IMR-90 (cell line): ENCODE measurements at regions not wholly inside any gene's neighbourhood (a gene's known extent, or its start where the extent isn't known, plus 50 kb on each side); places are given as distances from the start of the nearest gene placed in this dataset.

ENCODE experiments used
- ATAC-seq: fragments of 200-7000 bp; cut with Tn5 transposase; 2 replicates; pipeline ENCODE4 v1.9.1; 2020; ENCODE audit warnings: low read depth, mild to moderate bottlenecking, moderate library complexity
- BruUV-seq: library from RNA; stranded (reverse); fragments of 400-500 nt; replicated peaks from 2 replicates; lab custom pipeline; 2021; lab: Mats Ljungman, UMichigan
- CTCF ChIA-PET: fragments of 300-600 bp; formaldehyde crosslinking; extraction: SDS; loops from one replicate; lab custom pipeline; 2021; ENCODE audit warnings: antibody characterized with exemption; lab: Yijun Ruan, JAX
- POLR2A ChIA-PET: fragments of 300-600 bp; sonication (Branson Sonifier 250); formaldehyde crosslinking; loops from one replicate; lab custom pipeline; 2022; ENCODE audit warnings: antibody characterized with exemption; ENCODE audit not compliant: unreplicated experiment; lab: Charles Lee
- DNase-seq: peaks from one replicate; pipeline ENCODE4 v3.0.0; 2013
- H2AFZ ChIP-seq: replicated peaks from 2 replicates; pipeline ENCODE3; 2013; ENCODE audit warnings: low read length, mild to moderate bottlenecking; ENCODE audit not compliant: poor library complexity
- H2AK5ac ChIP-seq: 2 replicates; pipeline ENCODE4 v1.6.1; 2013; ENCODE audit warnings: low read depth, low read length, inconsistent platforms
- H2AK9ac ChIP-seq: replicated peaks from 2 replicates; pipeline ENCODE3; 2013; ENCODE audit warnings: mild to moderate bottlenecking, low read depth, low read length, moderate library complexity; ENCODE audit not compliant: poor library complexity
- H2BK120ac ChIP-seq: 2 replicates; pipeline ENCODE4 v1.6.1; 2013; ENCODE audit warnings: low read depth, low read length, inconsistent platforms
- H2BK15ac ChIP-seq: 3 replicates; pipeline ENCODE4 v1.6.1; 2013; ENCODE audit warnings: low read depth, low read length, inconsistent platforms
- H2BK20ac ChIP-seq: 2 replicates; pipeline ENCODE4 v1.6.1; 2013; ENCODE audit warnings: low read depth, mild to moderate bottlenecking, inconsistent platforms, low read length, moderate library complexity
- H2BK5ac ChIP-seq: 2 replicates; pipeline ENCODE4 v1.6.1; 2013; ENCODE audit warnings: mild to moderate bottlenecking, low read depth, low read length, inconsistent platforms; ENCODE audit not compliant: poor library complexity, severe bottlenecking
- H3K14ac ChIP-seq: replicated peaks from 2 replicates; pipeline ENCODE4 v1.6.1; 2013; ENCODE audit warnings: low read depth, low read length, inconsistent platforms
- H3K18ac ChIP-seq: 2 replicates; pipeline ENCODE4 v1.6.1; 2013; ENCODE audit warnings: low read depth, low read length, control low read depth
- H3K23ac ChIP-seq: 2 replicates; pipeline ENCODE4 v1.6.1; 2013; ENCODE audit warnings: low read depth, low read length, inconsistent platforms
- H3K27ac ChIP-seq: 2 replicates; pipeline ENCODE4 v1.5.1; 2013; ENCODE audit warnings: mild to moderate bottlenecking, control low read depth, low read length; ENCODE audit not compliant: insufficient read depth
- H3K27me3 ChIP-seq: 2 replicates; pipeline ENCODE4 v1.6.1; 2013; ENCODE audit warnings: low read length; ENCODE audit not compliant: control insufficient read depth, insufficient read depth
- H3K36me3 ChIP-seq: 2 replicates; pipeline ENCODE4 v1.6.1; 2013; ENCODE audit warnings: low read length, mixed read lengths; ENCODE audit not compliant: control insufficient read depth, insufficient read depth
- H3K4ac ChIP-seq: 2 replicates; pipeline ENCODE4 v1.6.1; 2013; ENCODE audit warnings: low read depth, low read length, inconsistent platforms
- H3K4me1 ChIP-seq: 2 replicates; pipeline ENCODE4 v1.6.1; 2013; ENCODE audit warnings: low read length, mixed read lengths; ENCODE audit not compliant: control insufficient read depth, insufficient read depth
- H3K4me2 ChIP-seq: 2 replicates; pipeline ENCODE4 v1.6.1; 2013; ENCODE audit warnings: low read depth, mild to moderate bottlenecking, control low read depth, low read length, moderate library complexity
- H3K4me3 ChIP-seq: 2 replicates; pipeline ENCODE4 v1.5.1; 2013; ENCODE audit warnings: low read depth, mild to moderate bottlenecking, control low read depth, low read length, moderate library complexity; ENCODE audit not compliant: insufficient read depth
- H3K56ac ChIP-seq: 2 replicates; pipeline ENCODE4 v1.6.1; 2013; ENCODE audit warnings: low read length, inconsistent platforms; ENCODE audit not compliant: insufficient read depth; ENCODE audit errors: extremely low read depth
- H3K79me1 ChIP-seq, 2 experiments: 2 replicates each; pipeline ENCODE4 v1.6.1; 2013; ENCODE audit warnings: low read length in 2 of 2, inconsistent platforms in 1 of 2, low read depth in 1 of 2
- H3K9ac ChIP-seq: 2 replicates; pipeline ENCODE4 v1.6.1; 2013; ENCODE audit warnings: low read depth, low read length, control low read depth
- H3K9me1 ChIP-seq: 2 replicates; pipeline ENCODE4 v1.6.1; 2013; ENCODE audit warnings: low read length, inconsistent platforms; ENCODE audit not compliant: insufficient read depth
- H3K9me3 ChIP-seq: 2 replicates; pipeline ENCODE4 v1.6.1; 2013; ENCODE audit warnings: low read length; ENCODE audit not compliant: control insufficient read depth, insufficient read depth
- H4K20me1 ChIP-seq: 2 replicates; pipeline ENCODE4 v1.6.1; 2013; ENCODE audit warnings: low read length, inconsistent platforms; ENCODE audit not compliant: insufficient read depth
- H4K5ac ChIP-seq: 2 replicates; pipeline ENCODE4 v1.6.1; 2013; ENCODE audit warnings: mild to moderate bottlenecking, low read depth, low read length, control low read depth
- H4K8ac ChIP-seq, 2 experiments: 2 replicates each; pipeline ENCODE4 v1.6.1; 2013; ENCODE audit warnings: low read depth in 2 of 2, low read length in 2 of 2, control low read depth in 1 of 2, inconsistent platforms in 1 of 2
- H4K91ac ChIP-seq: 2 replicates; pipeline ENCODE4 v1.6.1; 2013; ENCODE audit warnings: low read depth, low read length, inconsistent platforms; ENCODE audit not compliant: insufficient read depth
- BHLHE40 ChIP-seq: fragments of 150-350 bp; IDR thresholded peaks from 2 replicates; pipeline ENCODE4 v1.6.1; 2016; ENCODE audit warnings: mild to moderate bottlenecking, low read depth, low read length
- CEBPB ChIP-seq: IDR thresholded peaks from 2 replicates; pipeline ENCODE4 v1.6.1; 2012; ENCODE audit warnings: low read depth, low read length, improper control_type of control experiment
- CHD1 ChIP-seq: IDR thresholded peaks from 2 replicates; pipeline ENCODE4 v1.6.1; 2012; ENCODE audit warnings: low read depth, low read length, improper control_type of control experiment
- ELK1 ChIP-seq: fragments of 150-350 bp; IDR thresholded peaks from 2 replicates; pipeline ENCODE4 v1.6.1; 2016; ENCODE audit warnings: low read depth, mild to moderate bottlenecking, low read length, moderate library complexity, borderline replicate concordance
- FOS ChIP-seq: fragments of 150-350 bp; IDR thresholded peaks from 2 replicates; pipeline ENCODE4 v1.6.1; 2016; ENCODE audit warnings: low read depth, low read length
- MAFK ChIP-seq: IDR thresholded peaks from 2 replicates; pipeline ENCODE4 v1.6.1; 2012; ENCODE audit warnings: low read depth, low read length, improper control_type of control experiment
- MXI1 ChIP-seq: IDR thresholded peaks from 2 replicates; pipeline ENCODE4 v1.6.1; 2012; ENCODE audit warnings: low read depth, mild to moderate bottlenecking, low read length, moderate library complexity, borderline replicate concordance
- NFE2L2 ChIP-seq: fragments of 150-350 bp; IDR thresholded peaks from 2 replicates; pipeline ENCODE4 v1.6.1; 2016; ENCODE audit warnings: low read depth, mild to moderate bottlenecking, low read length
- RCOR1 ChIP-seq: IDR thresholded peaks from 2 replicates; pipeline ENCODE4 v1.6.1; 2012; ENCODE audit warnings: mild to moderate bottlenecking, low read length, improper control_type of control experiment; ENCODE audit not compliant: insufficient replicate concordance
- SMC3 ChIP-seq: fragments of 150-350 bp; IDR thresholded peaks from 2 replicates; pipeline ENCODE4 v1.6.1; 2016; ENCODE audit warnings: low read depth, mild to moderate bottlenecking, antibody characterized with exemption, low read length, moderate library complexity
- WGBS, 2 experiments: methylation state at CpG; one replicate each; pipeline versions ENCODE4 v1.1.5 to v1.1.7; 2013; ENCODE audit warnings: missing lambda C conversion rate in 2 of 2; ENCODE audit not compliant: insufficient read length in 1 of 2; ENCODE audit errors: extremely low coverage in 2 of 2; 5-methylcytosine and 5-hydroxymethylcytosine counted together
- dilution Hi-C: fragments of 300-500 bp; cut with HindIII; formaldehyde crosslinking; loops from one replicate; pipeline ENCODE4 v1.14.3; 2018; ENCODE audit warnings: low sequenced_read_pairs; ENCODE audit not compliant: unreplicated experiment
- in situ Hi-C: fragments of 300-500 bp; cut with MboI; formaldehyde crosslinking; loops from 3 replicates; pipeline ENCODE4 v1.14.3; 2019; ENCODE audit warnings: low sequenced_read_pairs, inconsistent platforms, mixed read lengths
- intact Hi-C: fragments of 100-400 bp; cut with micrococcal nuclease; formaldehyde crosslinking; loops from 2 replicates; pipeline ENCODE4 v1.10.0; 2022
- TF ChIP-seq, protein P1 (sequence below): conservative IDR thresholded peaks from 2 replicates; pipeline ENCODE4 v1.5.1; 2012; ENCODE audit warnings: mild to moderate bottlenecking, low read depth, low read length, improper control_type of control experiment

GRCh38 chr1:81151206-81151605, 649.5 kb upstream of the ADGRL2 start:
- H3K4ac ChIP-seq = no peak overlapping the region
- no peak overlapping the region for H3K27ac ChIP-seq
- no peak overlapping the region for H2BK5ac ChIP-seq
- no peak overlapping the region for H3K9ac ChIP-seq
- H3K14ac ChIP-seq = peak overlapping the region; percentile 20; the same call in 1 of the 2 replicates
- H3K9me3 ChIP-seq = no peaks in the 10 kb centered on the region
- peaks cover 5% of the 10 kb centered on the region for H3K4me1 ChIP-seq
- peak overlapping the region; percentile 27 for H2BK20ac ChIP-seq
- no TSS peak for BruUV-seq
- H2BK15ac ChIP-seq = 0 out of 3 replicates have a peak overlapping the region, but pooled peaks have one; percentile 39
- no peak overlapping the region for H3K23ac ChIP-seq
- no peak for ATAC-seq
- H3K27me3 ChIP-seq = no peaks in the 10 kb centered on the region
- H4K5ac ChIP-seq = no peak overlapping the region
- peak overlapping the region; percentile 65; the same call in 1 of the 2 replicates for H3K18ac ChIP-seq
- H2BK120ac ChIP-seq = peak overlapping the region; percentile 44; the same call in 1 of the 2 replicates
- H4K8ac ChIP-seq = peak overlapping the region in 1 of 2 experiments; percentile 47; a peak in 2 of 4 replicates
- no peaks in the 10 kb centered on the region for H4K20me1 ChIP-seq
- no peak overlapping the region for H2AK9ac ChIP-seq
- WGBS, 2 experiments = no CpG with 5 or more reads among the region's 1 CpG
- DNase-seq = peak; percentile 62
- H3K79me1 ChIP-seq = no peaks in the 10 kb centered on the region
- no peaks in the 10 kb centered on the region for H3K36me3 ChIP-seq
- no peak overlapping the region for H2AFZ ChIP-seq
- POLR2A ChIA-PET = no interaction called here
- H3K4me2 ChIP-seq = no peak overlapping the region
- in situ Hi-C loops (no loop called here), dilution Hi-C loops (no loop called here), intact Hi-C loops (no loop called here)
- no peak overlapping the region for H3K4me3 ChIP-seq
- no peak overlapping the region for H3K56ac ChIP-seq
- H4K91ac ChIP-seq = no peak overlapping the region
- no peaks in the 10 kb centered on the region for H3K9me1 ChIP-seq
- TF ChIP-seq MXI1 (no peak), FOS (no peak), SMC3 (no peak), BHLHE40 (no peak), ELK1 (no peak), RCOR1 (no peak), CHD1 (no peak), CEBPB (no peak), MAFK (no peak), NFE2L2 (no peak)
- TF ChIP-seq, protein P1, sequence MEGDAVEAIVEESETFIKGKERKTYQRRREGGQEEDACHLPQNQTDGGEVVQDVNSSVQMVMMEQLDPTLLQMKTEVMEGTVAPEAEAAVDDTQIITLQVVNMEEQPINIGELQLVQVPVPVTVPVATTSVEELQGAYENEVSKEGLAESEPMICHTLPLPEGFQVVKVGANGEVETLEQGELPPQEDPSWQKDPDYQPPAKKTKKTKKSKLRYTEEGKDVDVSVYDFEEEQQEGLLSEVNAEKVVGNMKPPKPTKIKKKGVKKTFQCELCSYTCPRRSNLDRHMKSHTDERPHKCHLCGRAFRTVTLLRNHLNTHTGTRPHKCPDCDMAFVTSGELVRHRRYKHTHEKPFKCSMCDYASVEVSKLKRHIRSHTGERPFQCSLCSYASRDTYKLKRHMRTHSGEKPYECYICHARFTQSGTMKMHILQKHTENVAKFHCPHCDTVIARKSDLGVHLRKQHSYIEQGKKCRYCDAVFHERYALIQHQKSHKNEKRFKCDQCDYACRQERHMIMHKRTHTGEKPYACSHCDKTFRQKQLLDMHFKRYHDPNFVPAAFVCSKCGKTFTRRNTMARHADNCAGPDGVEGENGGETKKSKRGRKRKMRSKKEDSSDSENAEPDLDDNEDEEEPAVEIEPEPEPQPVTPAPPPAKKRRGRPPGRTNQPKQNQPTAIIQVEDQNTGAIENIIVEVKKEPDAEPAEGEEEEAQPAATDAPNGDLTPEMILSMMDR = no peak
- H2AK5ac ChIP-seq = no peak overlapping the region
- CTCF ChIA-PET = no interaction called here
